COLO668 (cell line): ENCODE measurements at regions not wholly inside any gene's neighbourhood (a gene's known extent, or its start where the extent isn't known, plus 50 kb on each side); places are given as distances from the start of the nearest gene placed in this dataset.

Source experiments
- DNase-seq: peaks from one replicate; lab custom pipeline; 2025; ENCODE audit not compliant: unreplicated experiment; lab: John Stamatoyannopoulos, UW

- no peak for DNase-seq
Measured at GRCh38 chr12:66960006-66960405, 281.1 kb upstream of the GRIP1 start.

- DNase-seq, result no peak
Measured at GRCh38 chr12:66960704-66961690, 282.1 kb upstream of the GRIP1 start.

DNA sequence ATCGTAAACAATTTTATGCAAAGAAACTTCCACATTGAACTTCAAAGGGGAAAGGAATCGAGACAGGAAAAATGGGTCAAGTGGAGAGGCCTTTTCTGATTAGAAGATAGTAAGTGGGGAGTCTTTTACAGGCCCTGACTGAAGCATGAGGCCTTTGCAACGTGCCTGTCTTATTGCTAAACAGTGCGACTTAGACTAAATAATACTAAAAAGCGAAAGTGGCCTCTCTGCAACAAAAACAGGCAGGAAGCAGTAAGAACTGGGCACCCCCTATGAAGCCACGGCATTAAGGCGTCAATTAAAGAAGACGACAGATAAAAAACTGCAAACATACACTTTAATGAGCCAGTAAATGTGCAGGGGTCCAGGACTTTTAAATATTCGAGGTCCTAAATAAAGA is 283.4 kb upstream of the GRIP1 start:
- DNase-seq, result no peak

GRCh38 chr12:66963901-66964300 is 285.0 kb upstream of the GRIP1 start:
- DNase-seq, result no peak

DNA sequence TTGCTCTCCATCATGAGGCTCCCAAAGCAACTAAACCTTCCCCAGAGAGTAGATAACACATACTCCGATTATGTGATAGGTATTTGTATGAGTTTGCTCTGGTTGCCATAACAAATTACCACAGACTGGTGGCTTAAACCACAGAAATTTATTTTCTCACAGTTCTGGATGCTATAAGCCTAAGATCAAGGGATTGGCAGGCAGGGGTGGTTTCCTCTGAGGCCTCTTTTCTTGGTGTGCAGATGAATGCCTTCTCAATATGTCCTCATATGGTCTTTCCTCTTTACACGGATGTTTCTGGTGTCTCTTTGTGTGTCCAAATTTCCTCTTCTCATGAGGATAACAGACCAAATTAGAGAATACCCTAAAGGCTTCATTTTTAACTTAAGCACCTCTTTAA is 285.8 kb upstream of the GRIP1 start:
- no peak for DNase-seq

DNA sequence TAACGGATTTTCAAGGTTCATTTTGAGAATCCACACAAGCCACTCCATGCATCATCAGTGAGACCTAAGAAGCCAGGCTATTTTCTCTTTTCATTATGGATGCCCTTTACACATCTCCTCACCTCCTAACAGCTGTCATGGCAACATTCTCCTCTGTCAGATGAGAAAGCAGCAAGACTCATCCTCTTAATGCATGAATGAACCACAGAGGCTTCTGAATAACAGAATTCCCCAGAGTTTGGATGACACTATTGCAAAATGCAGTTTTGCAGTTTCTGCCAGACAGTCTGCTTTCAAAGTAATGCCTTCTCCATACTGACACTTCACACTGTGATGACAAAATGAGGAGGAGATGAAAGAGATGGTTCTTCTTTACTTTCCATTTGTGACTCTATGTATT is 286.7 kb upstream of the GRIP1 start:
- DNase-seq, result no peak

- no peak for DNase-seq
Measured at GRCh38 chr12:66971816-66972215, 292.9 kb upstream of the GRIP1 start.

DNA sequence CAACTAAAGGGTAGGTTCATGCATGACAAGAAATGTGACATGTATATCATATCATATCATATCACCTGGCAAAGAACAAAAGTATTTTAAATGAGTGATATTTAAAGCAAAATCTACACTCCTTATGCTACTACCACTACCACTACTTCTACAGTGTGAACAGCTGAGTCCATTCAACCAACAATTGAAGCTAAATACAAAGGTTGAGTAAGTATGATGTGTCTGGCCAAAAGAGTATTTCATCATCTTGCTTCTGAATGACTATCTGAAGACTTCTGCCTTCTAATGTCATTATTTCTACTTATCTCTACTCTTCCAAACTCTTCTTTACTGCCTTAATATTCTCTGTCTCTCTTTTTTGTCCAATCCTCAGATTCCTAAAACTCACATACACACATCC is 292.6 kb upstream of the CAND1 start:
- DNase-seq, result no peak

GRCh38 chr12:66978802-66979201 is 290.4 kb upstream of the CAND1 start:
- no peak for DNase-seq

DNA sequence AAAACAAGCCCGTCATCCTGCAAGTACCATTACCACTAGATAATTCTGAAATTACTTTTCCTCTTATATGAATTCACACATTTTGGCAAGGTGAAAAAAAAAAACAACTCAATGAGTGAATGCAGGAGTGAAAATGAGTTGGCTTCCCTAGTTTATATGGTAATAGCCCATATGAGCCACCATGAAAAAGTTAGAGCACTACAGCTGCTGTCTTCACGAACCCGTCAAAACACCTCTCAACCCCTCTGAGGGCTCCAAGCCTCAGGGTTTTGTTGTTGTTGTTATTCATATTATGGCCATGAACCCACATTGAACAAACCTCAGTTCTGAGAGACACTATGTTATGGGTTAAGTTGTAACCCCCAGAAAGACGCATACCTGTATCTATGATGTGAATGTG is 289.9 kb upstream of the CAND1 start:
- no peak for DNase-seq

GRCh38 chr12:66984077-66984476 is 285.1 kb upstream of the CAND1 start:
- DNase-seq, result no peak

DNA sequence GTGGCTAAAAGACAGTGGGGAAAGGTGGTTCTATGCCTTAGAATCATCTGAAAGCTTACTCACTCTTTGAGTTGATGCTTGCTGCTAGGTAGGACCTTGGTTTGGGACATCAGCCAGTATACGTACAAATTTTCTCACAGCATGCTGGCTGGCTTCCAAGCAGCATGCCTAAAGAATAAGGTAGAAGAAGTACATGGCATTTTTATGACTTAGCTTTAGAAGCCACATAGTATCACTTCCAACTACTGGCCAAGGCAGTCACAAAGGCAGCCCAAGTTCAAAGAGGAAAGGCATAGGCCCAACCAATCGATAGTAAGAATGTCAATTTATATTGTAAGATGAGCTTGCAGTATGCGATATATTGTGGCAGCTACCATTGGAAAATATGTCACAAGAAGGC is 284.2 kb upstream of the CAND1 start:
- no peak for DNase-seq

GRCh38 chr12:66999141-66999540 is 270.0 kb upstream of the CAND1 start:
- DNase-seq, result no peak

DNA sequence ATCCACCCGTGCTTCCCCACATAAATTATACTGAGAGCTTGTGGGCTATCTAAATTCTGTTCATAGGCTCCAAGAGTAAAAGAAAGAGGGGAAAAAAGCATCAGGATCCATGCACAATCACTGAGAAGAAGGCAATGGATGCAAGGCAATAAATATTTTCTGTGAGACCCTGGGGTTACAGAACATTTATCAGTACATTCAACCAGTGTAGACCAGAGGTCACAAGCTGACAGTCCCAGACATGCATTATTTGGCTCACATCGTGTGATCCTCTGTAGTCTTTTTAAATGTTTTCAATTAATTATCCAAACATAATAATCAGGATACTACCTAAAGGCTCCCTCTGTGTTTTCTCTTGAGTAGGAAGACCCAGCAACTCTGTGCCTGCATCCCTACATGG is 267.9 kb upstream of the CAND1 start:
- no peak for DNase-seq

- no peak for DNase-seq
Measured at GRCh38 chr12:67002720-67003119, 266.4 kb upstream of the CAND1 start.

DNA sequence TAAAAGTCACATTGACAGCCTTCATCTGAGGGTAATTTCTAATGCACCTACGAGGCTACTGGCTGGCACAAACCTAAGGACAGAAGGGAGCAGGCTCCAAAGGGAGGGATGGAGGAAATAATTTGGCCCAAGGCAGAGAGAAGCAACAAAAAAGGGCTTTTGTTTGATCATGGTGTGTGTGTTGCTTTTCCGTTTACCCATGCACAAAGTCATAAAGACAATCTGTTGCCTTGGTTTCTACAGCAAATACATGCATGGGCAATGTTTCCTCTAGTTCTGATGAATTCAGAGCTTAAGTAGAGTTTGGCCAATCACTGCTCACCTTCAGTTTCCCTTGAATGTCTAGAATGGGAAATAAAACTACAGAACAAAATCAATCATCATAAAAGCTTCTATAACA is 262.5 kb upstream of the CAND1 start:
- DNase-seq, result no peak

GRCh38 chr12:67014642-67015041 is 254.5 kb upstream of the CAND1 start:
- no peak for DNase-seq

DNA sequence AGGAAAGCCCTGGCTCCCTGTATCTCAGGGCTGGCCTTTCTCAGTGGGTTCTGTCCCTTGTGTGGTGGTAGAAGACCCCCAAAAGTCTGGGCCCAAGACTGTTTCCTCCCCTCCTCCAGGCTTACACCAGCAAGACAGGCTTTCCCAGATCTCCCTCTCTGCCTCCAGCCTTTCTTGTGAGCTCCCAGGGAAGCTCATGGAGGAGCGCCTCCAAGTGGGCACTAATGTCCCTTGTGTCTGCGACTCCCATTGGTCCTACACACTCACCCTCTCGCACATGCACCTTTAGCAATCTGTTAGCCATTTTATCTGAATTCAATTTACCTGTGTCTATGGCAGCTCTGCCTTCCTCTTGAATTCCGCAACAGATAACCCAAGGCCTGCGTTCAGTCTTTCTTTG is 251.1 kb upstream of the CAND1 start:
- no peak for DNase-seq

DNA sequence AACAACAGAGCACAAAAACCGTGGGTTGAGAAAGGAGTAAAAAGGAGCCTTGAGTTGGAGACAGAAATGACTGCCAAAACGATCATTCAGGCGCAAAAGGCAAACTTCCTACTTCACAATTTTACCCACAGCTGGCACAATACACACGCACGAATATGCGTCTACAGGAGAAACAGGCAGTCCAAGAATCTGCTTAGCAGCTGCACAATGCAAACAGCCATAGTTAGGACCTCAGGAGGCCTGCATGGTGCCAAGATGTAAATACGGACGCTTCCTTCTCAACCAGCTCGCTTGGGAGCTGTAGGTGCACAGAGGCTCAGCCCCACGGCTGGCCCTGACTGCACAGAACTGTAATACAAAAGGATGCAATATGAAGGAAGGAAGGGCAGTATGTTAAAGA is 250.1 kb upstream of the CAND1 start:
- DNase-seq, result no peak

- DNase-seq, result peak; percentile 70
Measured at GRCh38 chr12:67025543-67026114, 243.5 kb upstream of the CAND1 start.

GRCh38 chr12:67026487-67027246 is 242.5 kb upstream of the CAND1 start:
- no peak for DNase-seq

- DNase-seq, result no peak
Measured at GRCh38 chr12:67028529-67028928, 240.6 kb upstream of the CAND1 start.
